HepG2 (cell line): ENCODE measurements at regions not wholly inside any gene's neighbourhood (a gene's known extent, or its start where the extent isn't known, plus 50 kb on each side); places are given as distances from the start of the nearest gene placed in this dataset.

Experiments used
- CTCF ChIP-seq: sonication (generic); formaldehyde crosslinking; IDR thresholded peaks from 2 replicates; pipeline ENCODE4 v1.5.0; 2020; ENCODE audit warnings: mild to moderate bottlenecking, missing genetic modification reagents, moderate library complexity
- EP300 ChIP-seq, 3 experiments: sonication (generic) in 1 of 3; formaldehyde crosslinking in 1 of 3; IDR thresholded peaks; 2 replicates each; pipeline versions ENCODE4 v1.5.1 to v1.6.1; 2011 to 2020; ENCODE audit warnings: low read depth in 2 of 3, low read length in 2 of 3, borderline replicate concordance in 1 of 3, improper control_type of control experiment in 1 of 3, mild to moderate bottlenecking in 1 of 3, missing genetic modification reagents in 1 of 3, moderate library complexity in 1 of 3
- FOXM1 ChIP-seq: sonication (generic); formaldehyde crosslinking; IDR thresholded peaks from 2 replicates; pipeline ENCODE4 v1.5.0; 2020; ENCODE audit warnings: missing genetic modification reagents
- HDAC2 ChIP-seq: sonication (generic); formaldehyde crosslinking; IDR thresholded peaks from 2 replicates; pipeline ENCODE4 v1.4.0; 2020; ENCODE audit warnings: missing genetic modification reagents
- IKZF4 ChIP-seq: sonication (generic); formaldehyde crosslinking; IDR thresholded peaks from 2 replicates; pipeline ENCODE4 v1.5.1; 2020; ENCODE audit warnings: borderline replicate concordance, mild to moderate bottlenecking, low read depth, missing genetic modification reagents; ENCODE audit errors: not compliant biosample characterization
- IRF1 ChIP-seq: sonication (generic); formaldehyde crosslinking; IDR thresholded peaks from 2 replicates; pipeline ENCODE4 v1.4.0; 2020; ENCODE audit warnings: low read depth, mild to moderate bottlenecking, missing genetic modification reagents
- MAFK ChIP-seq, 2 experiments: IDR thresholded peaks in 1 of 2; conservative IDR thresholded peaks in 1 of 2; 2 replicates each; pipeline ENCODE4 v1.6.1; 2011; ENCODE audit warnings: improper control_type of control experiment in 2 of 2, low read length in 2 of 2
- NBN ChIP-seq: fragments of 450-650 bp; conservative IDR thresholded peaks from 2 replicates; pipeline ENCODE4 v1.6.1; 2017
- NFIC ChIP-seq: IDR thresholded peaks from 2 replicates; pipeline ENCODE4 v1.6.1; 2012; ENCODE audit warnings: mild to moderate bottlenecking, low read length, inconsistent platforms
- YY1 ChIP-seq: IDR thresholded peaks from 2 replicates; pipeline ENCODE4 v1.6.1; 2011; ENCODE audit warnings: low read length, low read depth, moderate library complexity, mild to moderate bottlenecking; ENCODE audit not compliant: insufficient read depth, insufficient replicate concordance
- ZNF788 ChIP-seq: sonication (generic); formaldehyde crosslinking; IDR thresholded peaks from 2 replicates; pipeline ENCODE4 v1.5.0; 2020; ENCODE audit warnings: mild to moderate bottlenecking, missing genetic modification reagents, borderline replicate concordance
- TF ChIP-seq, protein P1 (sequence below): sonication (generic); formaldehyde crosslinking; IDR thresholded peaks from 2 replicates; pipeline ENCODE4 v1.4.0; 2020; ENCODE audit warnings: missing genetic modification reagents
- TF ChIP-seq, protein P2 (sequence below): sonication (generic); formaldehyde crosslinking; IDR thresholded peaks from 2 replicates; pipeline ENCODE4 v1.4.0; 2020; ENCODE audit warnings: missing genetic modification reagents
- TF ChIP-seq, protein P3 (sequence below): sonication (generic); formaldehyde crosslinking; IDR thresholded peaks from 2 replicates; pipeline ENCODE4 v1.5.1; 2020; ENCODE audit warnings: mild to moderate bottlenecking, missing genetic modification reagents, moderate library complexity

DNA sequence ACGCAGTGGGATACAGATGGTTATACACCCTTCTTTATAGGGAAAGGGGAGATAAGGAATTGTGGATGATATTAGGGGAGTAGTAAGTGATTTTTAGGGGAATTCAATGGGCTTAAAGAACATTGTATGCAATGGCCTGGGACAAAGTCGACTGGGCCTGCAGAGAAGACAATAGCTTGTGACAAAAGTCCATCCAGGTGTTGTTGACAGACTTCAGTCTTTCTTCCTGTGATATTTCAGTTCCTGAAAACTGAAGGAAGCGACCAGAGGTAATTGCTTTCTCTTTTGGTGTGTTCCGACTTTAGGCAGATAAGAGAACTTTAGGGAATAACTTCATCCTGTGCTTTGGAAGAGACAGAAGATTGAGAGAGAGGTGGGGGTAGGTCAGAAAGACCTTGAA lies 83.1 kb upstream of the NEUROD1 start:
- no peak for TF ChIP-seq IRF1 (CRISPR knock-in tag)
- TF ChIP-seq, protein P1, sequence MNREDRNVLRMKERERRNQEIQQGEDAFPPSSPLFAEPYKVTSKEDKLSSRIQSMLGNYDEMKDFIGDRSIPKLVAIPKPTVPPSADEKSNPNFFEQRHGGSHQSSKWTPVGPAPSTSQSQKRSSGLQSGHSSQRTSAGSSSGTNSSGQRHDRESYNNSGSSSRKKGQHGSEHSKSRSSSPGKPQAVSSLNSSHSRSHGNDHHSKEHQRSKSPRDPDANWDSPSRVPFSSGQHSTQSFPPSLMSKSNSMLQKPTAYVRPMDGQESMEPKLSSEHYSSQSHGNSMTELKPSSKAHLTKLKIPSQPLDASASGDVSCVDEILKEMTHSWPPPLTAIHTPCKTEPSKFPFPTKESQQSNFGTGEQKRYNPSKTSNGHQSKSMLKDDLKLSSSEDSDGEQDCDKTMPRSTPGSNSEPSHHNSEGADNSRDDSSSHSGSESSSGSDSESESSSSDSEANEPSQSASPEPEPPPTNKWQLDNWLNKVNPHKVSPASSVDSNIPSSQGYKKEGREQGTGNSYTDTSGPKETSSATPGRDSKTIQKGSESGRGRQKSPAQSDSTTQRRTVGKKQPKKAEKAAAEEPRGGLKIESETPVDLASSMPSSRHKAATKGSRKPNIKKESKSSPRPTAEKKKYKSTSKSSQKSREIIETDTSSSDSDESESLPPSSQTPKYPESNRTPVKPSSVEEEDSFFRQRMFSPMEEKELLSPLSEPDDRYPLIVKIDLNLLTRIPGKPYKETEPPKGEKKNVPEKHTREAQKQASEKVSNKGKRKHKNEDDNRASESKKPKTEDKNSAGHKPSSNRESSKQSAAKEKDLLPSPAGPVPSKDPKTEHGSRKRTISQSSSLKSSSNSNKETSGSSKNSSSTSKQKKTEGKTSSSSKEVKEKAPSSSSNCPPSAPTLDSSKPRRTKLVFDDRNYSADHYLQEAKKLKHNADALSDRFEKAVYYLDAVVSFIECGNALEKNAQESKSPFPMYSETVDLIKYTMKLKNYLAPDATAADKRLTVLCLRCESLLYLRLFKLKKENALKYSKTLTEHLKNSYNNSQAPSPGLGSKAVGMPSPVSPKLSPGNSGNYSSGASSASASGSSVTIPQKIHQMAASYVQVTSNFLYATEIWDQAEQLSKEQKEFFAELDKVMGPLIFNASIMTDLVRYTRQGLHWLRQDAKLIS, result no peak
- TF ChIP-seq, protein P2, sequence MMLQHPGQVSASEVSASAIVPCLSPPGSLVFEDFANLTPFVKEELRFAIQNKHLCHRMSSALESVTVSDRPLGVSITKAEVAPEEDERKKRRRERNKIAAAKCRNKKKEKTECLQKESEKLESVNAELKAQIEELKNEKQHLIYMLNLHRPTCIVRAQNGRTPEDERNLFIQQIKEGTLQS (CRISPR knock-in tag), result no peak
- no peak for TF ChIP-seq ZNF788 (CRISPR knock-in tag)
- no peak for TF ChIP-seq NFIC
- no peak for TF ChIP-seq EP300 (IDR thresholded peaks at IDR 0.05; ENCODE audit: low read depth in 2 of 2, low read length in 2 of 2)
- TF ChIP-seq EP300 (CRISPR knock-in tag; IDR thresholded peaks at IDR 0.05; ENCODE audit: borderline replicate concordance), result no peak
- no peak for TF ChIP-seq HDAC2 (CRISPR knock-in tag)
- TF ChIP-seq YY1, result no peak
- TF ChIP-seq CTCF (CRISPR knock-in tag), result no peak
- TF ChIP-seq FOXM1 (CRISPR knock-in tag), result no peak
- TF ChIP-seq MAFK (conservative IDR thresholded peaks at IDR 0.05 in 1 of 2, IDR thresholded peaks at IDR 0.05 in 1 of 2; ENCODE audit: low read length in 2 of 2), result no peak
- TF ChIP-seq IKZF4 (CRISPR knock-in tag), result no peak
- TF ChIP-seq, protein P3, sequence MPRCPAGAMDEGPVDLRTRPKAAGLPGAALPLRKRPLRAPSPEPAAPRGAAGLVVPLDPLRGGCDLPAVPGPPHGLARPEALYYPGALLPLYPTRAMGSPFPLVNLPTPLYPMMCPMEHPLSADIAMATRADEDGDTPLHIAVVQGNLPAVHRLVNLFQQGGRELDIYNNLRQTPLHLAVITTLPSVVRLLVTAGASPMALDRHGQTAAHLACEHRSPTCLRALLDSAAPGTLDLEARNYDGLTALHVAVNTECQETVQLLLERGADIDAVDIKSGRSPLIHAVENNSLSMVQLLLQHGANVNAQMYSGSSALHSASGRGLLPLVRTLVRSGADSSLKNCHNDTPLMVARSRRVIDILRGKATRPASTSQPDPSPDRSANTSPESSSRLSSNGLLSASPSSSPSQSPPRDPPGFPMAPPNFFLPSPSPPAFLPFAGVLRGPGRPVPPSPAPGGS (CRISPR knock-in tag), result no peak
- no peak for TF ChIP-seq NBN
